GM12892 (cell line): ENCODE measurements at regions not wholly inside any gene's neighbourhood (a gene's known extent, or its start where the extent isn't known, plus 50 kb on each side); places are given as distances from the start of the nearest gene placed in this dataset.

Experiments
- POLR2A ChIP-seq: IDR thresholded peaks from 2 replicates; pipeline ENCODE4 v1.6.1; 2011; ENCODE audit warnings: low read depth, low read length, control low read depth
- POLR2AphosphoS5 ChIP-seq: IDR thresholded peaks from 2 replicates; pipeline ENCODE4 v1.6.1; 2011; ENCODE audit warnings: low read depth, low read length, control low read depth
- TAF1 ChIP-seq: IDR thresholded peaks from 2 replicates; pipeline ENCODE4 v1.6.1; 2011; ENCODE audit warnings: low read depth, mild to moderate bottlenecking, control low read depth, low read length, borderline replicate concordance

DNA sequence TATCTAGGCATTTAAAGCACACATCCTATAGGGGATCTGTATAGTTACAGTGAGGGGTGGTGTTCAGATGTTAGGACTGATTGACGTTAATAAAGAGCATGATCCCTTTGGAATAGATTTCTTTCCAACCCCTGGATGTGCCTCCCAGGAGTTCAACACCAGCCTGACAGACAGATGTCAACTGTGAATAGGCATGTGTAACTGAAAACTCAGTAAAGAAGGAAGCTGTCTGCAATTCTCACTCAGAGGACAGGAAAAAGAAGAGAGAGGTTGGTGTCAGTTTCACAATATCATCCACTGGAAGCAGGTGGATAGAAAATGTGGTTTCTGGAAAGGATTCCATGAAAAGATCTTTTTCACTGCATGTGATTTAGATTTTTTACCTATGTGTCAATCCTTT, 396.3 kb downstream of the NSUN3 start:
- no peak for TF ChIP-seq POLR2A
- no peak for TF ChIP-seq TAF1
- no peak for TF ChIP-seq POLR2AphosphoS5
